Endothelial cell (in vitro differentiated cells): ENCODE measurements at regions not wholly inside any gene's neighbourhood (a gene's known extent, or its start where the extent isn't known, plus 50 kb on each side); places are given as distances from the start of the nearest gene placed in this dataset.
"Not testable (repeated sequence)": the region's sequence is repeated elsewhere in the genome, so short reads cannot be mapped to it uniquely, and the experiment has no call there.

Experiments
- DNase-seq: peaks from one replicate; pipeline ENCODE4 v3.0.0; 2021; ENCODE audit warnings: low spot score
- H3K27ac Mint-ChIP-seq: one replicate; pipeline ENCODE4 v1.8.0; 2021; ENCODE audit warnings: mixed read lengths, inconsistent platforms; ENCODE audit not compliant: unreplicated experiment
- H3K27me3 Mint-ChIP-seq: one replicate; pipeline ENCODE4 v1.8.0; 2021; ENCODE audit warnings: mild to moderate bottlenecking, moderate library complexity, mixed read lengths, inconsistent platforms; ENCODE audit not compliant: unreplicated experiment
- H3K36me3 Mint-ChIP-seq: one replicate; pipeline ENCODE4 v1.8.0; 2021; ENCODE audit warnings: mild to moderate bottlenecking, low read depth, mixed read lengths, inconsistent platforms; ENCODE audit not compliant: unreplicated experiment
- H3K4me1 Mint-ChIP-seq: one replicate; pipeline ENCODE4 v1.8.0; 2021; ENCODE audit warnings: mild to moderate bottlenecking, mixed read lengths, inconsistent platforms; ENCODE audit not compliant: unreplicated experiment
- H3K4me3 Mint-ChIP-seq: one replicate; pipeline ENCODE4 v1.8.0; 2021; ENCODE audit warnings: mild to moderate bottlenecking, mixed read lengths, inconsistent platforms; ENCODE audit not compliant: unreplicated experiment
- H3K9me3 Mint-ChIP-seq: one replicate; pipeline ENCODE4 v1.8.0; 2021; ENCODE audit warnings: mixed read lengths, inconsistent platforms; ENCODE audit not compliant: unreplicated experiment
- TF ChIP-seq, protein P1 (sequence below): fragments of 200-600 bp; sonication (generic); IDR thresholded peaks from one replicate; pipeline ENCODE4 v1.5.0; 2021; ENCODE audit warnings: antibody characterized with exemption; ENCODE audit not compliant: unreplicated experiment

- H3K4me3 Mint-ChIP-seq = no peak overlapping the region
- H3K27me3 Mint-ChIP-seq = peaks cover 7% of the 10 kb centered on the region
- TF ChIP-seq, protein P1, sequence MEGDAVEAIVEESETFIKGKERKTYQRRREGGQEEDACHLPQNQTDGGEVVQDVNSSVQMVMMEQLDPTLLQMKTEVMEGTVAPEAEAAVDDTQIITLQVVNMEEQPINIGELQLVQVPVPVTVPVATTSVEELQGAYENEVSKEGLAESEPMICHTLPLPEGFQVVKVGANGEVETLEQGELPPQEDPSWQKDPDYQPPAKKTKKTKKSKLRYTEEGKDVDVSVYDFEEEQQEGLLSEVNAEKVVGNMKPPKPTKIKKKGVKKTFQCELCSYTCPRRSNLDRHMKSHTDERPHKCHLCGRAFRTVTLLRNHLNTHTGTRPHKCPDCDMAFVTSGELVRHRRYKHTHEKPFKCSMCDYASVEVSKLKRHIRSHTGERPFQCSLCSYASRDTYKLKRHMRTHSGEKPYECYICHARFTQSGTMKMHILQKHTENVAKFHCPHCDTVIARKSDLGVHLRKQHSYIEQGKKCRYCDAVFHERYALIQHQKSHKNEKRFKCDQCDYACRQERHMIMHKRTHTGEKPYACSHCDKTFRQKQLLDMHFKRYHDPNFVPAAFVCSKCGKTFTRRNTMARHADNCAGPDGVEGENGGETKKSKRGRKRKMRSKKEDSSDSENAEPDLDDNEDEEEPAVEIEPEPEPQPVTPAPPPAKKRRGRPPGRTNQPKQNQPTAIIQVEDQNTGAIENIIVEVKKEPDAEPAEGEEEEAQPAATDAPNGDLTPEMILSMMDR = no peak
- no peak overlapping the region for H3K27ac Mint-ChIP-seq
- DNase-seq = no peak
- no peaks in the 10 kb centered on the region for H3K36me3 Mint-ChIP-seq
- H3K4me1 Mint-ChIP-seq = peaks cover 24% of the 10 kb centered on the region
- no peaks in the 10 kb centered on the region for H3K9me3 Mint-ChIP-seq
Observed at GRCh38 chr10:32142646-32143045, 86.4 kb upstream of the KIF5B start.

- DNase-seq = no peak
- peaks cover 24% of the 10 kb centered on the region for H3K4me1 Mint-ChIP-seq
Observed at GRCh38 chr10:32141018-32141807, 85.0 kb upstream of the KIF5B start.

GRCh38 chr10:32140403-32140802 is 84.2 kb upstream of the KIF5B start:
- Mint-ChIP-seq H3K4me1 (peaks cover 24% of the 10 kb centered on the region), H3K27me3 (peaks cover 7% of the 10 kb centered on the region), H3K9me3 (no peaks in the 10 kb centered on the region), H3K4me3 (no peak overlapping the region), H3K36me3 (no peaks in the 10 kb centered on the region), H3K27ac (no peak overlapping the region)
- DNase-seq = no peak
- TF ChIP-seq, protein P1 = no peak

More at GRCh38 chr10:32141018-32141807, 85.0 kb upstream of the KIF5B start:
- Mint-ChIP-seq H3K4me3 (no peak overlapping the region), H3K9me3 (no peaks in the 10 kb centered on the region), H3K27me3 (peaks cover 7% of the 10 kb centered on the region), H3K36me3 (no peaks in the 10 kb centered on the region), H3K27ac (no peak overlapping the region)
- TF ChIP-seq, protein P1 = no peak

- peaks cover 7% of the 10 kb centered on the region for H3K27me3 Mint-ChIP-seq
- H3K9me3 Mint-ChIP-seq = no peaks in the 10 kb centered on the region
- peaks cover 24% of the 10 kb centered on the region for H3K4me1 Mint-ChIP-seq
- peak; percentile 42 for DNase-seq
- H3K27ac Mint-ChIP-seq = peak overlapping the region; percentile 16
- H3K36me3 Mint-ChIP-seq = no peaks in the 10 kb centered on the region
- no peak overlapping the region for H3K4me3 Mint-ChIP-seq
- TF ChIP-seq, protein P1 = no peak
Observed at GRCh38 chr10:32139223-32140073, 83.2 kb upstream of the KIF5B start.

DNA sequence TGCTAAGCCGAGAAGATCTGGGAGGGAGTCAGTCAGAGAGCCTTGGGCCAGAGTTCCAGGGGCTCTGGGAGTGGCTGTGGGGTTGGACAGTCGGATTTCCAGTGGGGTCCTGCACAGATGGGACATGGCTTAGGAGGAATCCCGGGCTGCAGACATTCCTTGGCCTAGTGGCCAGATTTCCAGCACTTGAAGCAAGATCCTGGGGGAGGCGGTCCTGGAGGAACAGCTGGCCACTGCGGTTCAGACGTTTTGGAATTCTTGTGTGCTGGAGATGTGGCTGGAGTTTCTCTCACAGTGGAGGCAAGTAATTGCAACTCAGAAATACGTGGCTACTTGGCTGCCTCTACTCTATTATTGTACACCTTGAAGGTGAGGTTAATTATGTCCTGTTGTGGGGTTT is 80.7 kb upstream of the KIF5B start:
- H3K4me1 Mint-ChIP-seq = peaks cover 33% of the 10 kb centered on the region
- not testable (repeated sequence) for H3K27me3 Mint-ChIP-seq, H3K27ac Mint-ChIP-seq, H3K9me3 Mint-ChIP-seq, H3K36me3 Mint-ChIP-seq, H3K4me3 Mint-ChIP-seq, DNase-seq

DNA sequence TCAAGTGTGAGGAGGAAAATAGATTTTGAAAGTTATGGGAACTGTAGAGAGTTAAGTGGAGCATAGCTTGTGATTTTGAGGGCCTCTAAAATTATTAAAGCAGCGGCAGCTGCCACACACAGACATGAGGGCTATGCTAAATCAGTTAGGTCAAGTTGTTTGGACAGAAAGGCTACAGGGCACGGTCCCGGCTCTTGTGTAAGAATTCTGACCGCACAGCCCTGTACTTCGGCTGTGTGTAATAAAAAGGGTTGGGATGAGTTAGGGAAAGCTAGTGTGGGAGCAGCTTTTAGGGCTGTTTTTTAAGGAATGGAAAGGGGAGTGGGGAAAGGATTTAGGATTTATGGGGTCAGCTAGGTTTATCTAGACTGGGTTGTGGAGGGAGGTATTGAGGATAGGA is 79.6 kb upstream of the KIF5B start:
- H3K4me1 Mint-ChIP-seq = peaks cover 36% of the 10 kb centered on the region
- not testable (repeated sequence) for H3K9me3 Mint-ChIP-seq, H3K27ac Mint-ChIP-seq, DNase-seq, H3K36me3 Mint-ChIP-seq, H3K27me3 Mint-ChIP-seq, H3K4me3 Mint-ChIP-seq
